ENCODE measurements at regions not wholly inside any gene's neighbourhood (a gene's known extent, or its start where the extent isn't known, plus 50 kb on each side); places are given as distances from the start of the nearest gene placed in this dataset.

DNA sequence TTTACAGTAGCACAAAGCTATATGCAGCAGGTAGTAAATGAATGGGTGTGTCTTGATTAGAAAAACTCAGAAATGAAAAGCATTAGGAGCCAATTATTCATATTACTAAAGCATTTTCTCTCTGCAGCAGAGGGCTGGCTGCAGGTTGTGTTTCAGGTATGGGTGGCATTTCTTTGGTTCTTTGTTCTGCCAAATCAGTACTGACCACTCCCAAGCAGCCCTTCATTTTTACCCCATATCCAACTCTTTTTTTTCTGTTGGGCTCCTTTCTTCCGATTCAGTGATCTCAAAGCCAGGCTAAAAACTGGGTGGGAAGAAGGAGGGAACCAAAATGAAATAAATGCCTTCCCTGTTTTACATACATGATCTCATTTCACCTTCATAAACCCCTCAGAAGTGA is 162.3 kb downstream of the SPRY1 start:
- DNase-seq: no peak
- Histone ChIP-seq H3K9me3 (no peaks in the 10 kb centered on the region), H3K4me1 (peaks cover 7 to 27% (median 15%) of the 10 kb centered on the region in 4 donors), H3K36me3 (no peaks in the 10 kb centered on the region), H3K27me3 (no peaks in the 10 kb centered on the region), H3K4me3 (no peak overlapping the region), H3K27ac (no peak overlapping the region)
- no peak for ATAC-seq (ENCODE audit: low FRiP score in 2 of 2)
- WGBS, 2 donors: 88% methylated on average over 1 of the region's 1 CpG
- TF ChIP-seq POLR2AphosphoS5 (IDR thresholded peaks at IDR 0.05): no peak

GRCh38 chr4:123559955-123560871 is 163.6 kb downstream of the SPRY1 start:
- H3K4me3 ChIP-seq: no peak overlapping the region
- no peaks in the 10 kb centered on the region for H3K36me3 ChIP-seq
- H3K4me1 ChIP-seq: peaks cover 11 to 19% (median 15%) of the 10 kb centered on the region in 4 donors
- DNase-seq: no peak
- no peaks in the 10 kb centered on the region for H3K9me3 ChIP-seq
- ATAC-seq (ENCODE audit: low FRiP score in 2 of 2): no peak
- H3K27me3 ChIP-seq: no peaks in the 10 kb centered on the region
- H3K27ac ChIP-seq: no peak overlapping the region
- TF ChIP-seq, protein P1, sequence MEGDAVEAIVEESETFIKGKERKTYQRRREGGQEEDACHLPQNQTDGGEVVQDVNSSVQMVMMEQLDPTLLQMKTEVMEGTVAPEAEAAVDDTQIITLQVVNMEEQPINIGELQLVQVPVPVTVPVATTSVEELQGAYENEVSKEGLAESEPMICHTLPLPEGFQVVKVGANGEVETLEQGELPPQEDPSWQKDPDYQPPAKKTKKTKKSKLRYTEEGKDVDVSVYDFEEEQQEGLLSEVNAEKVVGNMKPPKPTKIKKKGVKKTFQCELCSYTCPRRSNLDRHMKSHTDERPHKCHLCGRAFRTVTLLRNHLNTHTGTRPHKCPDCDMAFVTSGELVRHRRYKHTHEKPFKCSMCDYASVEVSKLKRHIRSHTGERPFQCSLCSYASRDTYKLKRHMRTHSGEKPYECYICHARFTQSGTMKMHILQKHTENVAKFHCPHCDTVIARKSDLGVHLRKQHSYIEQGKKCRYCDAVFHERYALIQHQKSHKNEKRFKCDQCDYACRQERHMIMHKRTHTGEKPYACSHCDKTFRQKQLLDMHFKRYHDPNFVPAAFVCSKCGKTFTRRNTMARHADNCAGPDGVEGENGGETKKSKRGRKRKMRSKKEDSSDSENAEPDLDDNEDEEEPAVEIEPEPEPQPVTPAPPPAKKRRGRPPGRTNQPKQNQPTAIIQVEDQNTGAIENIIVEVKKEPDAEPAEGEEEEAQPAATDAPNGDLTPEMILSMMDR (IDR thresholded peaks at IDR 0.05): no peak
- no peak for TF ChIP-seq EP300 (IDR thresholded peaks at IDR 0.05)
- TF ChIP-seq POLR2AphosphoS5 (IDR thresholded peaks at IDR 0.05): no peak
- no peak for TF ChIP-seq POLR2A (IDR thresholded peaks at IDR 0.05)
- WGBS, 2 donors: 72 to 76% methylated on average over 7 of the region's 7 CpGs

DNA sequence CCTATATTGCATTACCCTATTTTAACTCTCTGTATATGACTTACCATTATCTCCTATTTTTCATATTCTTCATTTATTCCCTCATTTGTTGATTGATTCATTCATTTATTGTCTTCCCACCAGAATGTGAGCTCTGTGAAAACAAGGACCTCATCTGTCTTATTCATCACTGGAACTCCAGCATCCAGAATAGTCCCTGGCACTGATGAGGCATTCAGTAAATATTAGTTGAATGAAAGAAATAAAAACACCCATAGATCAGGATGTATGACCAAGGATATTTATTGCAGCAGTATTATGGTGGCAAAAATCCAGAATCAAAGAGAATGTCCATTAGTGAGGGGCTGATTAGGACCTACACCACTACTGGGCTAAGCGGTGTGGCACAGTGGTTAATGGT is 164.9 kb downstream of the SPRY1 start:
- DNase-seq (no peak), ATAC-seq (ENCODE audit: low FRiP score in 2 of 2) (no peak)
- Histone ChIP-seq H3K27ac (no peak overlapping the region), H3K4me1 (peaks cover 0 to 9% (median 6%) of the 10 kb centered on the region in 4 donors), H3K27me3 (no peaks in the 10 kb centered on the region), H3K9me3 (no peaks in the 10 kb centered on the region), H3K4me3 (no peak overlapping the region), H3K36me3 (no peaks in the 10 kb centered on the region)
- WGBS, 2 donors: 0 to 96% methylated on average over 1 of the region's 1 CpG
- no peak for TF ChIP-seq POLR2AphosphoS5 (IDR thresholded peaks at IDR 0.05)
- TF ChIP-seq EP300 (IDR thresholded peaks at IDR 0.05): no peak
- TF ChIP-seq, protein P1 (IDR thresholded peaks at IDR 0.05): no peak
- no peak for TF ChIP-seq POLR2A (IDR thresholded peaks at IDR 0.05)

- H3K27ac ChIP-seq: no peak overlapping the region
- H3K4me1 ChIP-seq: peaks cover 0 to 8% (median 3%) of the 10 kb centered on the region in 4 donors
- DNase-seq (no peak), ATAC-seq (ENCODE audit: low FRiP score in 2 of 2) (no peak)
- no peak overlapping the region for H3K4me3 ChIP-seq
- no peaks in the 10 kb centered on the region for H3K27me3 ChIP-seq
- WGBS, 2 donors: 90% methylated on average over 4 of the region's 4 CpGs
- H3K36me3 ChIP-seq: no peaks in the 10 kb centered on the region
- H3K9me3 ChIP-seq: no peaks in the 10 kb centered on the region
- TF ChIP-seq POLR2AphosphoS5 (IDR thresholded peaks at IDR 0.05) (no peak), POLR2A (IDR thresholded peaks at IDR 0.05) (no peak), EP300 (IDR thresholded peaks at IDR 0.05) (no peak)
- TF ChIP-seq, protein P1 (IDR thresholded peaks at IDR 0.05): no peak
Measured at GRCh38 chr4:123562994-123563750, 166.6 kb downstream of the SPRY1 start.

GRCh38 chr4:123564758-123565346 is 168.3 kb downstream of the SPRY1 start:
- ATAC-seq (ENCODE audit: low FRiP score in 2 of 2) (peak; percentile 91), DNase-seq (peak in 1 of 2 donors; percentile 59)
- no peaks in the 10 kb centered on the region for H3K27me3 ChIP-seq
- no peak overlapping the region for H3K27ac ChIP-seq
- TF ChIP-seq, protein P1 (IDR thresholded peaks at IDR 0.05): peak; percentile 59 to 83 (median 70)
- no peak for TF ChIP-seq POLR2AphosphoS5 (IDR thresholded peaks at IDR 0.05)
- H3K36me3 ChIP-seq: no peaks in the 10 kb centered on the region
- 30 to 34% methylated on average over 6 of the region's 6 CpGs for WGBS, 2 donors
- H3K4me1 ChIP-seq: peaks cover 0 to 8% (median 3%) of the 10 kb centered on the region in 4 donors
- no peaks in the 10 kb centered on the region for H3K9me3 ChIP-seq
- no peak overlapping the region for H3K4me3 ChIP-seq

Data from upper lobe of left lung (tissue), 6 donors.